KMS-11 (cell line): ENCODE measurements at regions not wholly inside any gene's neighbourhood (a gene's known extent, or its start where the extent isn't known, plus 50 kb on each side); places are given as distances from the start of the nearest gene placed in this dataset.

Experiments used
- H2AFZ ChIP-seq: fragments of 200-600 bp; sonication (generic); 2 replicates; pipeline ENCODE4 v1.6.1; 2016; ENCODE audit warnings: antibody characterized with exemption, mixed run types, low read depth
- H3K27ac ChIP-seq: fragments of 200-600 bp; sonication (generic); 2 replicates; pipeline ENCODE4 v1.6.1; 2016; ENCODE audit warnings: mild to moderate bottlenecking, mixed run types
- H3K27me3 ChIP-seq: fragments of 200-600 bp; sonication (generic); 2 replicates; pipeline ENCODE4 v1.6.1; 2017; ENCODE audit warnings: mild to moderate bottlenecking, low read depth, mixed run types, moderate library complexity; ENCODE audit not compliant: insufficient read depth
- H3K36me3 ChIP-seq: fragments of 200-600 bp; sonication (generic); 2 replicates; pipeline ENCODE4 v1.6.1; 2017; ENCODE audit warnings: mild to moderate bottlenecking, mixed run types; ENCODE audit not compliant: insufficient read depth
- H3K4me1 ChIP-seq: fragments of 200-600 bp; sonication (generic); 2 replicates; pipeline ENCODE4 v1.6.1; 2016; ENCODE audit warnings: mild to moderate bottlenecking, low read depth, mixed run types; ENCODE audit not compliant: poor library complexity, severe bottlenecking
- H3K4me2 ChIP-seq: fragments of 200-600 bp; sonication (generic); 2 replicates; pipeline ENCODE4 v1.7.0; 2016; ENCODE audit warnings: mild to moderate bottlenecking, mixed run types
- H3K4me3 ChIP-seq: fragments of 200-600 bp; sonication (generic); IDR thresholded peaks from 2 replicates; pipeline ENCODE4 v1.6.1; 2017; ENCODE audit warnings: low read depth, low read length, mixed read lengths; ENCODE audit not compliant: insufficient read depth
- H3K79me2 ChIP-seq: fragments of 200-600 bp; sonication (generic); 2 replicates; pipeline ENCODE4 v1.6.1; 2016; ENCODE audit warnings: low read depth, mixed run types; ENCODE audit not compliant: insufficient read depth
- H3K9ac ChIP-seq: fragments of 200-600 bp; sonication (generic); 2 replicates; pipeline ENCODE4 v1.6.1; 2016; ENCODE audit warnings: mild to moderate bottlenecking, mixed run types
- H4K20me1 ChIP-seq: fragments of 200-600 bp; sonication (generic); 2 replicates; pipeline ENCODE4 v1.6.1; 2016; ENCODE audit warnings: mild to moderate bottlenecking, mixed run types; ENCODE audit not compliant: insufficient read depth
- TF ChIP-seq, protein P1 (sequence below): fragments of 200-600 bp; sonication (generic); conservative IDR thresholded peaks from 2 replicates; pipeline ENCODE4 v1.6.1; 2017; ENCODE audit warnings: low read depth, mild to moderate bottlenecking, antibody characterized with exemption, low read length, moderate library complexity, mixed read lengths

DNA sequence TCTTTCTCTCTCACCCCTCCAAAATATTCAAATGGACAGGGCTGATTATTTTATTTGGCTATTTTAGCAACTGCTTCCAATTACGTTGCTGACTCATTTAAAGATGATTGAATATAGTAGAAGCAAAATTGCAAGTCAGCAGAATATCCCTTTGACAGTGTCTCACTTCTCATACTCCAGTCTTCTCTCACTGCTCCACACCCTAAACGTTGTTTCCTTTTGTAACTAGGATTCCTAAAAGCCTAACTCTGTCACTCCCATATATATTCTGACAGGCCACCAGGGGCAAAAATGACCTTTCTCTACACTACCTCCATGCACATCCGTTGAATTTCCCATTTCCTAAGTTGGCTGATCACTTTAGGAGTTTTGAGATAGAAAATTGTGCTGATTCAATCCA lies 351.1 kb downstream of the RND3 start:
- Histone ChIP-seq H3K9ac (no peak overlapping the region), H3K4me3 (no peak overlapping the region), H3K36me3 (no peaks in the 10 kb centered on the region), H3K4me2 (no peak overlapping the region), H3K4me1 (peaks cover 23% of the 10 kb centered on the region), H3K27me3 (no peaks in the 10 kb centered on the region; the same call in 1 of the 2 replicates), H3K79me2 (no peaks in the 10 kb centered on the region), H2AFZ (no peak overlapping the region), H3K27ac (no peak overlapping the region), H4K20me1 (no peaks in the 10 kb centered on the region)
- TF ChIP-seq, protein P1, sequence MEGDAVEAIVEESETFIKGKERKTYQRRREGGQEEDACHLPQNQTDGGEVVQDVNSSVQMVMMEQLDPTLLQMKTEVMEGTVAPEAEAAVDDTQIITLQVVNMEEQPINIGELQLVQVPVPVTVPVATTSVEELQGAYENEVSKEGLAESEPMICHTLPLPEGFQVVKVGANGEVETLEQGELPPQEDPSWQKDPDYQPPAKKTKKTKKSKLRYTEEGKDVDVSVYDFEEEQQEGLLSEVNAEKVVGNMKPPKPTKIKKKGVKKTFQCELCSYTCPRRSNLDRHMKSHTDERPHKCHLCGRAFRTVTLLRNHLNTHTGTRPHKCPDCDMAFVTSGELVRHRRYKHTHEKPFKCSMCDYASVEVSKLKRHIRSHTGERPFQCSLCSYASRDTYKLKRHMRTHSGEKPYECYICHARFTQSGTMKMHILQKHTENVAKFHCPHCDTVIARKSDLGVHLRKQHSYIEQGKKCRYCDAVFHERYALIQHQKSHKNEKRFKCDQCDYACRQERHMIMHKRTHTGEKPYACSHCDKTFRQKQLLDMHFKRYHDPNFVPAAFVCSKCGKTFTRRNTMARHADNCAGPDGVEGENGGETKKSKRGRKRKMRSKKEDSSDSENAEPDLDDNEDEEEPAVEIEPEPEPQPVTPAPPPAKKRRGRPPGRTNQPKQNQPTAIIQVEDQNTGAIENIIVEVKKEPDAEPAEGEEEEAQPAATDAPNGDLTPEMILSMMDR = no peak

DNA sequence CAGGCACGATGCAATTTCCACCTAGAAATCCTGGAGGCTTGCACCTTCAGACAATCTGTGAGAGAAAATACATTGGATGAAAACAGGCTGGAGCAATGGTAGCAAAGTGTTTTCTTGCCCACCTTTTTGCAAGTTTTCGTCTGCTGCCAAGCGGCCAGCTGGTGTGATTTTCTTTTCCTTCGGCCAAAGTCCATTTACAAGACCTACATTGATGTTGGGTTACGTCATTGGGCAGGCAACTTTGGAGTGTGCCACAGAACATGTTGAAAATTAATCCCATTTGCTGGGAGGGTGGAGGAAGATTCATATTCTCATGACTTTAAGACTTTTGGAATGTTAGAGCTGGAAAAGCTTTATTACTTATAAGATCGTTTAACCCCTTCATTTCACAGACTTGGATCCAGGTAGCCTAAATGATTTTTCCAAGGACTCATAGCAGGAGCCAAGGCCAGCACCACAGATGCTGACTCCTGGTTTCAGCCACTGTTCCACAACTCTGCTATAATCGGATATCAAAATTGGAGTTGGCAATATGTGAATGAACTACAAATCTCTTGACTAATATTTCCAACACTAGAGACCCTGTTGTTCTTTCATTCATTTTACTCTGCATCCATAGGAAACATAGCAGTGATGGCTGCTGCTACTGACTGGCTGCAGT lies 352.1 kb downstream of the RND3 start:
- Histone ChIP-seq H3K4me3 (no peak overlapping the region), H3K4me2 (no peak overlapping the region), H4K20me1 (no peaks in the 10 kb centered on the region; the same call in 1 of the 2 replicates), H3K27me3 (no peaks in the 10 kb centered on the region; the same call in 1 of the 2 replicates), H3K79me2 (no peaks in the 10 kb centered on the region), H3K4me1 (peaks cover 30% of the 10 kb centered on the region), H2AFZ (no peak overlapping the region), H3K9ac (no peak overlapping the region), H3K36me3 (no peaks in the 10 kb centered on the region), H3K27ac (no peak overlapping the region)
- TF ChIP-seq, protein P1 = no peak

DNA sequence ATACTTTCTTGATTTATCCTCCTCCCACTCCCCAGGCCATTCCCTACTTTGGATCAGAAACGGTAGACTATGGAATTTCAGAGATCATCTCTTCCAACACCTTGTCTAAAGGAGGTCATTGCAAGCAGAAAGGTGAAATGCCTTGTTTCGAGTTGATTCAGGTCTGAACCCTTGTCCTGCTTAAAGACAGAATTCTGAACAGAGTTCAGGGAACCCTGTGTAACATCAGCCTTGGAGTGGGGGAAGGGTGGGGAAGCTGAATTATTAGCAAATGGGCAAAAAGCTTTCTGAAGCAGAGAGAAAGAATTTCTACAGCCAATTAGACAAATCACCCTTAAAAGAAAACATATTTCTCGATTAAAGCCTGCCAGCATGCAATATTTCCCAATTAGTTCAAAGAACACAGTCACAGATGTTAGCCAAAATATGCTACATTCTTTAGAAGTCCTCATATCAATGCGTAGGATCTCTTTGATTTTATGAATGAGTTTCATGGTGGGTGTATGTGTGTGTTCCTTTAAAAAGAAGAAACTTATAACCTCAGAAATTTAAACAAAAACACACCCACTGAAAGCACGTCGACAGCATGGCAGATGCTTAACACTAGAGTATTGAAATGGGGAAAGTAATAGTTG lies 353.1 kb downstream of the RND3 start:
- Histone ChIP-seq H3K36me3 (no peaks in the 10 kb centered on the region), H3K4me2 (peak overlapping the region; percentile 76), H3K79me2 (no peaks in the 10 kb centered on the region), H2AFZ (no peak overlapping the region), H3K4me3 (no peak overlapping the region), H3K9ac (no peak overlapping the region), H4K20me1 (no peaks in the 10 kb centered on the region; the same call in 1 of the 2 replicates), H3K27me3 (peaks cover 2% of the 10 kb centered on the region; the same call in 1 of the 2 replicates), H3K4me1 (peaks cover 38% of the 10 kb centered on the region), H3K27ac (no peak overlapping the region; the same call in 1 of the 2 replicates)
- TF ChIP-seq, protein P1 = no peak

DNA sequence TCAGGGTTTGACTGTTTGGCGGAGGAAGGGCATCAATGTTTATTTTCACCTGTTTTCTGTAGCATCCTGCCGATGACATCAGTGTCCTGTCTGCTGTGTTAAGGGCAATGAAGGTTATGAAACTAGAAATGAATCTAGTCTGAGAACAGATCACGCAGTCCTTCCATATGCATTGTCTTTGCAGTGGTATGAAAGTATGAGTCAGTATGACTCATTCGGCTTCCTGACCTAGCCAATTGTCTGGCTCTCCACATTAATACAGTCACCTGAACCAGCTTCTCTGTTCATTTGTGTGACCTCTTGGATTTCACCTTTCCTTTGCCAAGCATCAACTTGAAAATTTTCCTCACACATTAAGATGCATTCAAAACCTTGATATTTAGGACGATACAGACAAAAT lies 353.8 kb downstream of the RND3 start:
- Histone ChIP-seq H3K4me3 (no peak overlapping the region), H3K27me3 (peaks cover 9% of the 10 kb centered on the region; the same call in 1 of the 2 replicates), H2AFZ (no peak overlapping the region), H3K27ac (no peak overlapping the region; the same call in 1 of the 2 replicates), H3K4me1 (peaks cover 41% of the 10 kb centered on the region), H4K20me1 (no peaks in the 10 kb centered on the region; the same call in 1 of the 2 replicates), H3K79me2 (no peaks in the 10 kb centered on the region), H3K9ac (no peak overlapping the region), H3K4me2 (peak overlapping the region; percentile 76), H3K36me3 (no peaks in the 10 kb centered on the region)
- TF ChIP-seq, protein P1 = no peak
